Smooth muscle cell (in vitro differentiated cells): ENCODE measurements at regions not wholly inside any gene's neighbourhood (a gene's known extent, or its start where the extent isn't known, plus 50 kb on each side); places are given as distances from the start of the nearest gene placed in this dataset.

Experiments
- DNase-seq: peaks from one replicate; lab custom pipeline; 2025; ENCODE audit not compliant: unreplicated experiment; lab: John Stamatoyannopoulos, UW
- H2AFZ ChIP-seq: fragments of 200-600 bp; sonication (generic); 2 replicates; pipeline ENCODE4 v1.6.0; 2016; ENCODE audit warnings: antibody characterized with exemption, low read depth, mild to moderate bottlenecking
- H3F3A ChIP-seq: fragments of 200-600 bp; sonication (generic); 2 replicates; pipeline ENCODE4 v1.6.0; 2017; ENCODE audit warnings: antibody characterized with exemption, low read depth
- H3K27ac ChIP-seq: fragments of 200-600 bp; sonication (generic); 2 replicates; pipeline ENCODE4 v1.5.1; 2016; ENCODE audit warnings: low read depth, mild to moderate bottlenecking
- H3K27me3 ChIP-seq: fragments of 200-600 bp; sonication (generic); 2 replicates; pipeline ENCODE4 v1.6.1; 2016; ENCODE audit warnings: low read depth, mild to moderate bottlenecking
- H3K36me3 ChIP-seq: fragments of 200-600 bp; sonication (generic); 2 replicates; pipeline ENCODE4 v1.5.1; 2016; ENCODE audit warnings: low read depth
- H3K4me1 ChIP-seq: fragments of 200-600 bp; sonication (generic); 2 replicates; pipeline ENCODE4 v1.5.1; 2016; ENCODE audit warnings: low read depth
- H3K4me2 ChIP-seq: fragments of 200-600 bp; sonication (generic); 2 replicates; pipeline ENCODE4 v1.6.0; 2016; ENCODE audit warnings: mild to moderate bottlenecking
- H3K4me3 ChIP-seq: fragments of 200-600 bp; sonication (generic); 2 replicates; pipeline ENCODE4 v1.5.1; 2016; ENCODE audit warnings: mild to moderate bottlenecking
- H3K79me2 ChIP-seq: fragments of 200-600 bp; sonication (generic); 2 replicates; pipeline ENCODE4 v1.6.0; 2016; ENCODE audit warnings: low read depth, mild to moderate bottlenecking
- H3K9ac ChIP-seq: fragments of 200-600 bp; sonication (generic); 2 replicates; pipeline ENCODE4 v1.6.0; 2016; ENCODE audit warnings: low read depth
- H3K9me3 ChIP-seq: fragments of 200-600 bp; sonication (generic); replicated peaks from 2 replicates; pipeline ENCODE4 v1.5.1; 2016; ENCODE audit warnings: low read depth
- H4K20me1 ChIP-seq: fragments of 200-600 bp; sonication (generic); 2 replicates; pipeline ENCODE4 v1.6.0; 2016; ENCODE audit warnings: low read depth
- CTCF ChIP-seq: fragments of 200-600 bp; sonication (generic); IDR thresholded peaks from 2 replicates; pipeline ENCODE4 v1.5.1; 2017; ENCODE audit warnings: borderline replicate concordance, mild to moderate bottlenecking, antibody characterized with exemption; ENCODE audit not compliant: insufficient read depth, poor library complexity, severe bottlenecking
- WGBS: methylation state at CpG from one replicate; pipeline ENCODE4 v1.1.7; 2016; ENCODE audit warnings: low lambda C conversion rate; 5-methylcytosine and 5-hydroxymethylcytosine counted together

- TF ChIP-seq CTCF: no peak
- DNase-seq: no peak
- Histone ChIP-seq H3K9ac (no peak overlapping the region), H3K4me1 (no peaks in the 10 kb centered on the region), H3K36me3 (no peaks in the 10 kb centered on the region), H3K79me2 (no peaks in the 10 kb centered on the region), H3K9me3 (no peaks in the 10 kb centered on the region), H3K4me3 (no peak overlapping the region), H4K20me1 (no peaks in the 10 kb centered on the region), H3K4me2 (no peak overlapping the region), H2AFZ (no peak overlapping the region), H3F3A (no peaks in the 10 kb centered on the region), H3K27ac (no peak overlapping the region), H3K27me3 (peaks cover 5% of the 10 kb centered on the region)
- 4% methylated on average over 3 of the region's 3 CpGs for WGBS
These were observed 137.7 kb upstream of the NMUR2 start for GRCh38 chr5:152542741-152543140.

GRCh38 chr5:152546493-152546892, 141.4 kb upstream of the NMUR2 start:
- H3K9me3 ChIP-seq: no peaks in the 10 kb centered on the region
- 85% methylated on average over 2 of the region's 2 CpGs for WGBS

GRCh38 chr5:152547202-152547601, 142.1 kb upstream of the NMUR2 start:
- TF ChIP-seq CTCF: no peak
- no peak overlapping the region for H3K4me2 ChIP-seq
- H2AFZ ChIP-seq: no peak overlapping the region
- no peaks in the 10 kb centered on the region for H4K20me1 ChIP-seq
- peaks cover 5% of the 10 kb centered on the region for H3K27me3 ChIP-seq
- no peak overlapping the region for H3K9ac ChIP-seq
- no peaks in the 10 kb centered on the region for H3F3A ChIP-seq
- DNase-seq: no peak
- H3K4me1 ChIP-seq: no peaks in the 10 kb centered on the region
- no peaks in the 10 kb centered on the region for H3K36me3 ChIP-seq
- 68% methylated on average over 5 of the region's 5 CpGs for WGBS
- H3K4me3 ChIP-seq: no peak overlapping the region
- H3K79me2 ChIP-seq: no peaks in the 10 kb centered on the region
- no peak overlapping the region for H3K27ac ChIP-seq
- H3K9me3 ChIP-seq: no peaks in the 10 kb centered on the region

More at GRCh38 chr5:152546493-152546892, 141.4 kb upstream of the NMUR2 start:
- no peak for TF ChIP-seq CTCF
- no peaks in the 10 kb centered on the region for H3K36me3 ChIP-seq
- no peak overlapping the region for H3K4me3 ChIP-seq
- H3K27me3 ChIP-seq: peaks cover 5% of the 10 kb centered on the region
- H3K4me2 ChIP-seq: no peak overlapping the region
- H3K9ac ChIP-seq: no peak overlapping the region
- no peaks in the 10 kb centered on the region for H3F3A ChIP-seq
- H2AFZ ChIP-seq: no peak overlapping the region
- no peaks in the 10 kb centered on the region for H4K20me1 ChIP-seq
- H3K79me2 ChIP-seq: no peaks in the 10 kb centered on the region
- H3K4me1 ChIP-seq: no peaks in the 10 kb centered on the region
- no peak for DNase-seq
- H3K27ac ChIP-seq: no peak overlapping the region

GRCh38 chr5:152549709-152550108, 144.6 kb upstream of the NMUR2 start:
- 66% methylated on average over 2 of the region's 2 CpGs for WGBS
- DNase-seq: no peak
- Histone ChIP-seq H3K27me3 (peaks cover 5% of the 10 kb centered on the region), H3K4me3 (no peak overlapping the region), H3K9ac (no peak overlapping the region), H4K20me1 (no peaks in the 10 kb centered on the region), H3K79me2 (no peaks in the 10 kb centered on the region), H3F3A (no peaks in the 10 kb centered on the region), H2AFZ (no peak overlapping the region), H3K4me1 (no peaks in the 10 kb centered on the region), H3K27ac (no peak overlapping the region), H3K4me2 (no peak overlapping the region), H3K36me3 (no peaks in the 10 kb centered on the region), H3K9me3 (no peaks in the 10 kb centered on the region)
- no peak for TF ChIP-seq CTCF
